Chondrocyte (in vitro differentiated cells): ENCODE measurements at regions not wholly inside any gene's neighbourhood (a gene's known extent, or its start where the extent isn't known, plus 50 kb on each side); places are given as distances from the start of the nearest gene placed in this dataset.
"Not testable (repeated sequence)": the region's sequence is repeated elsewhere in the genome, so short reads cannot be mapped to it uniquely, and the experiment has no call there.

ENCODE experiments used
- DNase-seq: peaks from one replicate; pipeline ENCODE4 v3.0.0; 2021; ENCODE audit warnings: mixed read lengths, low spot score
- H3K27ac Mint-ChIP-seq: one replicate; pipeline ENCODE4 v1.8.0; 2021; ENCODE audit warnings: mild to moderate bottlenecking, moderate library complexity, mixed read lengths; ENCODE audit not compliant: unreplicated experiment
- H3K27me3 Mint-ChIP-seq: 2 replicates; pipeline ENCODE4 v1.8.0; 2021; ENCODE audit warnings: low read depth, mixed read lengths
- H3K36me3 Mint-ChIP-seq: 2 replicates; pipeline ENCODE4 v1.8.0; 2021; ENCODE audit warnings: low read depth, mixed read lengths
- H3K4me1 Mint-ChIP-seq: 2 replicates; pipeline ENCODE4 v1.8.0; 2021; ENCODE audit warnings: low read depth, mild to moderate bottlenecking, mixed read lengths
- H3K4me3 Mint-ChIP-seq: one replicate; pipeline ENCODE4 v1.8.0; 2021; ENCODE audit warnings: mild to moderate bottlenecking, moderate library complexity, mixed read lengths; ENCODE audit not compliant: unreplicated experiment
- H3K9me3 Mint-ChIP-seq: 2 replicates; pipeline ENCODE4 v1.8.0; 2021; ENCODE audit warnings: low read depth, mixed read lengths
- CTCF ChIP-seq: fragments of 200-600 bp; sonication (generic); IDR thresholded peaks from 2 replicates; pipeline ENCODE4 v1.5.0; 2021; ENCODE audit warnings: antibody characterized with exemption, mild to moderate bottlenecking, moderate library complexity

- DNase-seq: no peak
- no peaks in the 10 kb centered on the region for H3K36me3 Mint-ChIP-seq
- H3K4me3 Mint-ChIP-seq: no peak overlapping the region
- H3K27ac Mint-ChIP-seq: no peak overlapping the region
- H3K4me1 Mint-ChIP-seq: peaks cover 15% of the 10 kb centered on the region
- no peak for TF ChIP-seq CTCF
- H3K27me3 Mint-ChIP-seq: no peaks in the 10 kb centered on the region
- H3K9me3 Mint-ChIP-seq: peaks cover 6% of the 10 kb centered on the region
These were observed 274.1 kb downstream of the TFAP2A start for GRCh38 chr6:10140824-10141223.

GRCh38 chr6:10140136-10140535 lies 274.7 kb downstream of the TFAP2A start:
- no peak for TF ChIP-seq CTCF
- Mint-ChIP-seq H3K27ac (no peak overlapping the region), H3K4me3 (no peak overlapping the region), H3K9me3 (peaks cover 6% of the 10 kb centered on the region), H3K4me1 (peaks cover 15% of the 10 kb centered on the region), H3K36me3 (no peaks in the 10 kb centered on the region), H3K27me3 (no peaks in the 10 kb centered on the region)
- no peak for DNase-seq

GRCh38 chr6:10138917-10139316 lies 276.0 kb downstream of the TFAP2A start:
- Mint-ChIP-seq H3K4me3 (no peak overlapping the region), H3K27me3 (no peaks in the 10 kb centered on the region), H3K27ac (no peak overlapping the region), H3K36me3 (no peaks in the 10 kb centered on the region), H3K9me3 (peaks cover 8% of the 10 kb centered on the region), H3K4me1 (peaks cover 15% of the 10 kb centered on the region)
- no peak for DNase-seq
- no peak for TF ChIP-seq CTCF

GRCh38 chr6:10136636-10137035 lies 278.2 kb downstream of the TFAP2A start:
- peaks cover 12% of the 10 kb centered on the region for H3K4me1 Mint-ChIP-seq
- no peak for TF ChIP-seq CTCF
- no peak overlapping the region for H3K4me3 Mint-ChIP-seq
- no peak for DNase-seq
- H3K9me3 Mint-ChIP-seq: peaks cover 16% of the 10 kb centered on the region
- no peak overlapping the region for H3K27ac Mint-ChIP-seq
- H3K36me3 Mint-ChIP-seq: peaks cover 1% of the 10 kb centered on the region
- H3K27me3 Mint-ChIP-seq: no peaks in the 10 kb centered on the region

- not testable (repeated sequence) for H3K27ac Mint-ChIP-seq, DNase-seq
These were observed 280.7 kb downstream of the TFAP2A start for GRCh38 chr6:10134185-10134584.

GRCh38 chr6:10128721-10129120 lies 286.2 kb downstream of the TFAP2A start:
- H3K27ac Mint-ChIP-seq: no peak overlapping the region
- H3K27me3 Mint-ChIP-seq: no peaks in the 10 kb centered on the region
- DNase-seq: no peak
- no peak overlapping the region for H3K4me3 Mint-ChIP-seq
- no peaks in the 10 kb centered on the region for H3K4me1 Mint-ChIP-seq
- no peak for TF ChIP-seq CTCF
- peaks cover 3% of the 10 kb centered on the region for H3K36me3 Mint-ChIP-seq
- peaks cover 16% of the 10 kb centered on the region for H3K9me3 Mint-ChIP-seq

More at GRCh38 chr6:10134185-10134584, 280.7 kb downstream of the TFAP2A start:
- peaks cover 22% of the 10 kb centered on the region for H3K9me3 Mint-ChIP-seq
- not testable (repeated sequence) for H3K4me3 Mint-ChIP-seq, H3K4me1 Mint-ChIP-seq, H3K36me3 Mint-ChIP-seq, H3K27me3 Mint-ChIP-seq
